HG03571 (cell line): ENCODE measurements at regions not wholly inside any gene's neighbourhood (a gene's known extent, or its start where the extent isn't known, plus 50 kb on each side); places are given as distances from the start of the nearest gene placed in this dataset.
"Not testable (repeated sequence)": the region's sequence is repeated elsewhere in the genome, so short reads cannot be mapped to it uniquely, and the experiment has no call there.

Experiments
- ATAC-seq: cut with Tn5 transposase; IDR thresholded peaks from one replicate; pipeline ENCODE4 v1.9.1; 2021; ENCODE audit not compliant: unreplicated experiment

DNA sequence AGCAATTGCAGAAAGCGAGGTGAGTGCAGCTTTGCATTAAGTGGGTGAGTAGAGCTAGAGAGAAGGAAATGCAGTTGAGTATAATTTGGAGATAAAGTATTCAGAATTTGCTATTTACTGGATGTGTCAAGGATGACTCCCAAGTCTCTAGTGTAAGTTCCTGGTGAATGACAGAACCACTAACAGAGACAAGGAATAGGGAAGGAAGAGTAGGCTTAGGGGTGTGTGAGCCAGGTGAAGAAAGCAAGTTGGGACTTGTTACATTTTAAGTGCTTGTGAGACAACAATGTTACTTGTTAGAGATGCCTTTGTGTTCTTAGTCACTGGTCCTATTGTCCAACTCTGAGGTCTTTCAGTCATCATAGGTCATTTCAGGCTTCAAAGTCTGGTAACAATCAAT lies 70.8 kb downstream of the TBC1D26 start:
- ATAC-seq = not testable (repeated sequence)

GRCh38 chr17:15806825-15807224 lies 74.7 kb downstream of the TBC1D26 start:
- ATAC-seq = not testable (repeated sequence)

GRCh38 chr17:15813388-15813787 lies 81.3 kb downstream of the TBC1D26 start:
- not testable (repeated sequence) for ATAC-seq

- ATAC-seq = not testable (repeated sequence)
These were observed 81.9 kb downstream of the TBC1D26 start for GRCh38 chr17:15814003-15814402.

DNA sequence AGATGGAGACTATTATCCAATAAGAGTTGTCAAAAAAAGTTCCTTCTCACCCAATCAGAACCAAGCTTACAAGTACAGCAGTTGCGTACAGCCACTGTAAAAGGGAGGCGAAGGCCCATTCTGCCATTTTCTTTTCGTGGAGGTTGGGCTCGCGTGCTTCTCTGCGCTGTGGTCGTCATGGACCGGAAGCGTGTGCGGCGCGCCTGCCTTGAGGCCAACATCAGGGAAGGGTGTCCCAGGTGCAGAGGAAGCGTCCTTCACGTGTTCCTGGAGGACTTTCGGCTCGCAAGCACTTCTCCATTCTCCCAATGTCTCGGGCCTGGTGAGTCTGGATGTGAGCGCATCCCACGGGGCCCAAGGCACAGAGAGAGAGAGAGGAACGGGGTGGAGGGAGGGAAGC lies 85.8 kb downstream of the TBC1D26 start:
- ATAC-seq = not testable (repeated sequence)

DNA sequence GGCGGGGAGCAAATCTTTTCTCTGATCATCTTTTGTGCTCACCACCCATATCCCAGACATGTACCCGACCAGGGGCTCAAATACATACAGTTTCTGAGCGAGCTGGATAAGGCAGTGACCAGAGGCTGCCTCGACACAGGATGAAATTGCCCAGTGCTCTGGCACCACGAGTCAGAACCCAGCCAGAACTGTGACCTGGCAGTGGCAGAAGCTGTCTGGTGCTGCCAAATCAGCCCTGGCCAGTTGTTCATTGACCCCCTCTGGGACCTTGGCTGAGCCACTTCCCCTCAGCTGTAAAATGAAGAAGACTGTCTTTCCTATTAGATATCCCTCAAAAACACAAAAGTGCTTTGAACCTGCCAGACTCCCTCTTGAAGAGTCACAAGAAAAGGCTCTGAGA lies 90.2 kb downstream of the TBC1D26 start:
- ATAC-seq = not testable (repeated sequence)

DNA sequence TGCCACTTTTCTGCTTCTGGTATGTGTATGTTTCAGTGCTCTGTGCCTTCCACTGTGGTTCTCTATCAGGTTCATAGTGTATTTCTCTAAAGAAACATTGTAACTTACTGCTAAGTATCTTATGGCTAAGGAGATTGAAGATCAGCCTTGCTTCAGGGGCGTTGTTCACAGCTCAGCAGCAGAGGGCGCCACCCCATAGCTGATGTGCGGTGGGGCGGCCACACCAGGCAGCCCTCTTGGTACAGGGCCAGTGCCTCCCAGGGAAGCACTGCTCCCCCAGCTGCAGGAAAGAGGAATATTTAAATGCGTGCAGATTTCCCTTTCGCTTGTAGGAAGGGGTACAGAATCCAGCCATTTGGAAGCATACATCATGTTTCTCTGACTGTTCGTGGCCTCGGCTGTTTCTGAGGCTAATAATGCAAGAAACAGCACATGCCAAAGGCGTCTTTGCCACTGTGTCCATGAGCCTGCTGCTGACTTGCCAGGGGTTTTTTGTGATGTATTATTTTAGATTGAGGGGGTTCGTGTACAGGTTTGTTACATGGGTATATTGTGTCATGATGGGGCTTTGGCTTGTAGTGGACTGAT lies 96.7 kb downstream of the TBC1D26 start:
- ATAC-seq = not testable (repeated sequence)

DNA sequence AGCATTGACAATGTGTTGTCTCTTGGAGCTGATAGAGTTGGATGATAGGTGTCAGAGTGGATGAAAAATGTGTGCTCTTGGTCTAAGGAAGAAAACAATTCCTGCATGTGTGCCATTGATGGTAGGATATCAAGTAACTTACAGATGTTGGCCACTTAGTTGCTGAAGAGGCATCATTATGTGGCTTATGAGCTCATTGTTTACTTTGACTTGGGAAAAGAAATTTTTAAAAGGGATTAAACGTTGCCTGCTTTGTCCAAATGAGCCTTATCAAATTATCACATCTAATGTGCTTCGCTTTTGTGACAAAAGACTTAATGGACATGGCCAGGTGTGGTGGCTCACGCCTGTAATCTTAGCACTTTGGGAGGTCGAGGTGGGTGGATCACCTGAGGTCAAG lies 98.1 kb downstream of the TBC1D26 start:
- ATAC-seq = not testable (repeated sequence)

GRCh38 chr17:15831182-15831581 lies 99.1 kb downstream of the TBC1D26 start:
- ATAC-seq = peak; percentile 81

GRCh38 chr17:15832921-15833480 lies 100.9 kb downstream of the TBC1D26 start:
- ATAC-seq = not testable (repeated sequence)

DNA sequence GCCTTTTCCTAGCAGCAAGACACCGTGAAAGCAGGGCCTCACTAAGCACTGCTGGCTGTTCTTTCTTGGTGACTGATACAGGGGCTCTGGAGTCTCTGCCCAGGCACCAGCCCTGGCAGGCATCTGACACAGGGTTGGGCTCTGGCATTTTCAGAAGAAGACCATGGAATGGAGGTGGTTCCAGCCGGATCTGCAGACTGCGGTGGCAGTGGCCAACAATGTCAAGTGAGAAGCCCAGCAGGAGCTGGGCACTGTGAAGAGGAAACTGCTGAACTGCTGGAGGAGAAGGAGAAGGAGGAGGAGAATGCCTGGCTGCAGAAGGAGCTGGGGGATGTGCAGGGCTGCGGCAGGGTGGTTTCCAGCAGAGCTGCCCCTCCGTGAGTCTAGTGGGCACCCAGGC lies 101.8 kb downstream of the TBC1D26 start:
- not testable (repeated sequence) for ATAC-seq

GRCh38 chr17:15835481-15835880 lies 103.4 kb downstream of the TBC1D26 start:
- ATAC-seq = not testable (repeated sequence)

- not testable (repeated sequence) for ATAC-seq
These were observed 104.3 kb downstream of the TBC1D26 start for GRCh38 chr17:15836249-15836982.

GRCh38 chr17:15836991-15837390 lies 104.9 kb downstream of the TBC1D26 start:
- not testable (repeated sequence) for ATAC-seq

- ATAC-seq = not testable (repeated sequence)
These were observed 97.3 kb upstream of the ADORA2B start for GRCh38 chr17:15847447-15848229.

DNA sequence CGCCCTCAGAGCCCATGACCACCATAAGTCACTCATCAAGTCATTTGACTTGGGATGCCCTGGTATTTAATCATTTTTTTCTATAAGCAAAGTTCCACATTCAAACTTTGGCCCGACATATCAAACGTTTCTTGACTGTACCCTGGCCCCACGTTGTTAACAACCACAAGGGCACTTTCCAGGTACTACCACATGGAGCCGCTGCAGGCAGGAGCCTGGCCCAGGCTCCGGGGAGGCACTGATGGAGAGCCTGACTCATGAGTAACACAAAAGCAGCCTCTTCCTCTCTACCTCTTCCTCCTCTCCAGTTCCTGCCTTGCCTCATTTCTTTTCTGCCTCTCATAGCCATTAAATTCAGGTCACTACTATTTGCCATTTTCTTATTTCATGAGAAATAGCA lies 95.9 kb upstream of the ADORA2B start:
- ATAC-seq = not testable (repeated sequence)

- ATAC-seq = not testable (repeated sequence)
These were observed 94.9 kb upstream of the ADORA2B start for GRCh38 chr17:15850071-15850470.

DNA sequence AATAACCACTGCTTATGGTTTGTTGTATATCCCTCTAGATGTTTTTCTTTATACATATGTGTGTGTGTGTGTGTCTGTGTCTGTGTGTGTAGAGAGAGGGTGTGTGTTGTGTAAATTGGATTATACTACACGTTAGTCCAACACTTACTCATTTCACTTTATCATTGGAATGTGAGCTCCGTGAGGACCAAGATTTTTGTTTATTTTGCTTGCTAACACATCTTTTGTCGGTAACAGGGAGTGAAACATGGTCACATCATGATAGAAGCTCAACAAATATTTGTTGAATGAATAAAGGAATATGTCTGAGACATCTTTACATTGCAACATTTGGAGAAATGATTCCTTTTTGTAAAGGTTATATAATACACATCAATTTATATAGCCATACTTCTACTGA lies 94.2 kb upstream of the ADORA2B start:
- not testable (repeated sequence) for ATAC-seq

- ATAC-seq = not testable (repeated sequence)
These were observed 92.1 kb upstream of the ADORA2B start for GRCh38 chr17:15852863-15853262.

- ATAC-seq = not testable (repeated sequence)
These were observed 88.7 kb upstream of the ADORA2B start for GRCh38 chr17:15856191-15856590.

DNA sequence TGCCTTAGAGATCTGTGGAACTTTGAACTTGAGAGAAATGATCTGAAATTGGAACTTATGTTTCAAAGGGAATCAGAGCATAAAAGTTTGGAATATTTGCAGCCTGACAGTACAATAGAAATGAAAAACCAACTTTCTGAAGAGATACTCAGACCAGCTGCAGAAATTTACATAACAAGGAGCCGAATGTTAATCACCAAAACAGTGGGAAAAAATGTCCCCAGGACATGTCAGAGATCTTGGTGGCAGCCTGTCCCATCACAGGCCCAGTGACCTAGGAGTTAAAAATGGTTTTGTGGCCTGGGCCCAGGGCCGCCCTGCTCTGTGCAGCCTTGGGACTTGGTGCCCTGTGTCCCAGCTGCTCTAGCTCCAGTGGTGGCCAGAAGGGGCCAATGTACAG lies 88.2 kb upstream of the ADORA2B start:
- not testable (repeated sequence) for ATAC-seq
